Activated CD4-positive, alpha-beta T cell treated with anti-CD3 and anti-CD28 coated beads, Interleukin-2, amount 50 U/mL, for 48 hours (primary cell): ENCODE measurements at regions not wholly inside any gene's neighbourhood (a gene's known extent, or its start where the extent isn't known, plus 50 kb on each side); places are given as distances from the start of the nearest gene placed in this dataset.
"Not testable (repeated sequence)": the region's sequence is repeated elsewhere in the genome, so short reads cannot be mapped to it uniquely, and the experiment has no call there.

Experiments used
- DNase-seq, 2 experiments: peaks; one replicate each; pipeline ENCODE4 v3.0.0-alpha.2; 2020

DNA sequence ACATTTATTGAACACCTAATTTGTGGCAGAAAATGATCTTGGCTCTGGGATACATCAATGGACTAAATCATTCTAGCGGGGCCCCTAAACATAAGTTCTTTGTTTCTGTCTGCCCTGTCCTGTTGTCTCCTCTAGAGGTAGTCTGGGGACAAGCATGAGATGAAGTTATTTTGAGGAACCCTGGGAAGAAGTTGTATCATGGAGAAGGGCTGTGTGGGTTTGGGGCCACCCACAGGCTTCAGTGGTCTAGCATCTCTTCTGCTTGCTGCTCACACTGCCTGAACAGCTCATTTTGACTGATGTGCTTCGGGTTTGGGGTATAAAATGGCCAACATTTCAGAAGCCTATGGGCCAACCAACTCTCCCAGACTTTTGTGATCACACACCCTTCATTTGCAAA lies 50.3 kb upstream of the OSBPL11 start:
- no peak for DNase-seq

DNA sequence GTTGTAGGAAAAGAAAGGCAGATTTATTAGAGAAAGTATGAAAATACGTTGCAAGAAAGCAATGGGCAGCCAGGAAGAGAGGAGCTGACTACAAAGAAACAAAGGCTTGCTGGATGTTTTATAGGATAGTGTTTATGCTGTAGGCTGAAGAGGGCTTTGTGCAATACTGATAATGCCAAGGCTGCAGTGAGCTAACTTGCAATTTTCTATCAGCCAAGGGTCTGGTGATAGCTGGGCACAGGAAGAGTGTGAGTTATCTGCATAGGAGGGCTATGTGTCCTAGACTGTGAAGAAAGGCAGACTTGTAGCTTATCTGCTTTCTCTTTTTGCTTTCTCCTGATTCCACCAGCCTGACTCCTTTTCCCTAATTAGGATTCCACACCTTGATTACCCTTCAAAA lies 51.3 kb upstream of the OSBPL11 start:
- DNase-seq, result no peak

DNA sequence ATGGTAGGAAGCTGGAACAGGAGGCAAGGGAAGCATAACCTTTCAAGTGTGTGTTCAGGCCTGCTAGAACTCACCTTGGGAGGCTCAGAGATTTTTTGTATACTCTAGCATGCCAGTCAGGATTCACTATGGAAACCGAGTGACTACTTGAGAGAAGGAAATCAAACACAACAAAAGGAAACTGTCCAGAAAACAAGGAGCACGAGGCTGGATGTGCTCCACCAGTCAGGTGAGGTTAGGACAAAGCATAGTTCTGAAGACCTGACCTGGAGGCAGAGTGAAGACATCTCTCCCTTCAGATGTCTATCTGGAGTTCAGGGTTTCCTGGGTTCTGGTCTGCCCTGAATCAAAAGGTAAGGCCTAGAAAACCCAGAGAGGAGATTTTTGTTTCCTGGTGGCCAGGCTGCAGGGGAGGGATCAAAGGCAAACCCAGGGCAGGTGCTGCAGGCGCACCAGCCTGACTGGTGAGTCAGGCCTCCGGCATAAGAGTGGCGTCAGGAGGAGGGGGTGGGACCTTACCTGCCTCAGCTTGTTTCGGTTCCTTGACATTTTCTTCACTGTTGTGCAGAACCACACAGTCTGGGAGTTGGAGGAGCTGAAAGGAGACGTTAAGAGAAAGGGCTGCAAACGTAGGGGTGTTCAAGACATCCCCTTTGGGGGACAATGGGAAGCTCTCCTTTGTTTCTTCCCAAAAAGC lies 52.2 kb upstream of the OSBPL11 start:
- no peak for DNase-seq

DNA sequence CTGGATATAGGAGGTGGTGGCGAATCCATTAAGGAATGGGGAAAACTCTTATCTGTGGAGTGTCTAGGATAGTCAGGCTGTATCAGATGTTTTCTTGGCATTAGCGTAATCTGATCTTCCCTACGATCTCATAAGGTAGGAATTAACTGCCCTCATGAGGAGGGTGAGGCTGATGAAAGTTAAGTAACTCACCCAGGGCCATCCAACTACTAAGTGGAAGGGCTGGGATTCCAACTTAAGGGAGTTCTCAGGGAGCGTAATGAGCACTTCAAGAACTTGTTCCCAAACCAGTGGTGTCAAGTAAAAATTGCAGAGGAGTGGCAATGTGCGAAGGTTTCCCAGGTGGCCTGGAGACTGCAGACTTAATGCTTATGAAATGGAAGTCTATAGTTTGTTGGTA lies 55.9 kb upstream of the OSBPL11 start:
- DNase-seq, result no peak

DNA sequence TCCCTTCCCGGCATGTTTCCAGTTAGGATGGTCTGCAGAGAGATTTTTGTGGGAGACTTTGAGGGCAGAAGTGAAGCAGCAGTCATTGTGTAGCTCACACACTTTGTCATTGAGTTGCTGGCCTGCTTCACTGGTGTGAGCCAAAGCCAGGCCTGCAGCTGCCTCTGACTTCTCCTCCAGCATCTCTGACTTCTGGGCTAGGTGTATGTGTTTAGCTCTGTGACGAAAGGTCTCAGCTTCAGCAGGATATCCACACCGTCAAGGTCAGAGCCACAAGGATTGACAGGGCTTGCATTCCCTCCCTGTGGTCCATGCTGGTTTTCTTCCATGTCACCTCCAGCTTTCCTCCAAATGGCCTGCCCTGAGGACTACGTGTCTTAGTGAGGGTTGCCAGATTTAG lies 57.1 kb upstream of the OSBPL11 start:
- no peak for DNase-seq

DNA sequence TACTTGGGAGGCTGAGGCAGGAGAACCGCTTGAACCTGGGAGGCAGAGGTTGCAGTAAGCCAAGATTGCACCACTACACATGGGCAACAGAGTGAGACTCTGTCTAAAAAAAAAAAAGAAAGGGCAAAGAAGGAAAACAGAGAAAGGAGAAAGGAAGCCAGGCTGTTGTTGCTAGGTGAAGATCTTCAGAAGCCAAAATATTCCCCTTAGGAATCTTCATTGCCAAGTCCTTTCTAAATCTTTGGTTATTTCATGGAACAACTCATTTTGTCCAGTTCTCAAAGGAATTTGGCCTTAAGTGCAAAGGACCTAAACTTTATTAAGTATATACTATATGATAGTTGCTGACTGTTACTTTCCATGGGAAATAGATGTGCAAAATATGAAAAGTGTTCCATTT lies 59.2 kb upstream of the OSBPL11 start:
- no peak for DNase-seq

DNA sequence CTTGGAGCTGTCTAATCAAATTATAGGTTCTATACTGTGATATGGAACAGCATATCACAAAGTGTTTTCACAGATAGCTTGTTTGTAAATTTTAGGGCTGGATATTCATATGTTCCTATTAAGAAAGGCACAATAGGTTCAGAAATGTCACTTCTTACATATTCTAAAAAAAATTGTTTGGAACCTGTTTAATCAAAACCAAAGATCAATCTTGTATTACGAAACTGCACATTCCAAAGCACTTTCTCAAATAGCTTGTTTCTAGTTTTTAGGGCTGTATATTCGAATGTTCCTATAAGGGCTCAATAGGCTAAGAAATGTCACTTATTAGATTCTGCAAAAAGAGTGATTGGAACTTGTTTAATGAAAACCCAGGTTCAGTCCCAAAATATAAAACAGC lies 67.4 kb upstream of the OSBPL11 start:
- DNase-seq, result no peak

DNA sequence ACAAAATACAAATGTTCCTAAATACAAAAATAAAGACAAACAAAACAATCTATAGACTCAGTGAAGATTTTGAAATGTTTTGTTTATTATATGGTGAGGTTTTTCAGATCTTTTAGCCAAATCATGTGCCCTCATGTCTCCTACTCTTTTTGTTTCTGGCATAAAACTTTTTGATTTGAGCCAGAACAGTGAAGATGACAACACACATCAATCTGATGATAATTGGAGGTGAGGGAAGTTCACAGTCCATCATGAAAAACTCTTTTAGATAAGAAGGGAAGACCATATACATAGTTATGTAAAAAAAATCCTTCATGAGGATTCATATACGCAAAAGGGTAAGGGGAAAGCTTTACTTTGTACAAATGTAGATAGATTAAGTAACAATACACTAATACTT lies 75.1 kb upstream of the OSBPL11 start:
- DNase-seq, result no peak

DNA sequence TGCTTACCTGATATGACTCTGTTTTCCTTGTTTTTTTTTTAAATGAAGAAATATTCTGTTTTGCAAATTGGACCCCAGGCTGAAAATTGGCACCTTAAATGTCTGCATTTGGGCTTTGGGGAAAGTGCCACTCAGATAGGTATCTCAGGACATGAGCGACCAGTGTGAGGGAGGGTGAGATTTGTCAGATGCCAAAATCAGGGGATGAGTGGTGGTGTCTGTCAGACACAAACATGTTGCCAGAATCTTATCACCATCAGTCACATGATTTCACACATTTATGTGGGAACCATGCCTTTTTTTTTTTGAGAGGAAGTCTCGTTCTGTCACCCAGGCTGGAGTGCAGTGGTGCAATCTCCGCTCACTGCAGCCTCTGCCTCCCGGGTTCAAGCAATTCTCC lies 75.6 kb upstream of the OSBPL11 start:
- DNase-seq, result no peak

DNA sequence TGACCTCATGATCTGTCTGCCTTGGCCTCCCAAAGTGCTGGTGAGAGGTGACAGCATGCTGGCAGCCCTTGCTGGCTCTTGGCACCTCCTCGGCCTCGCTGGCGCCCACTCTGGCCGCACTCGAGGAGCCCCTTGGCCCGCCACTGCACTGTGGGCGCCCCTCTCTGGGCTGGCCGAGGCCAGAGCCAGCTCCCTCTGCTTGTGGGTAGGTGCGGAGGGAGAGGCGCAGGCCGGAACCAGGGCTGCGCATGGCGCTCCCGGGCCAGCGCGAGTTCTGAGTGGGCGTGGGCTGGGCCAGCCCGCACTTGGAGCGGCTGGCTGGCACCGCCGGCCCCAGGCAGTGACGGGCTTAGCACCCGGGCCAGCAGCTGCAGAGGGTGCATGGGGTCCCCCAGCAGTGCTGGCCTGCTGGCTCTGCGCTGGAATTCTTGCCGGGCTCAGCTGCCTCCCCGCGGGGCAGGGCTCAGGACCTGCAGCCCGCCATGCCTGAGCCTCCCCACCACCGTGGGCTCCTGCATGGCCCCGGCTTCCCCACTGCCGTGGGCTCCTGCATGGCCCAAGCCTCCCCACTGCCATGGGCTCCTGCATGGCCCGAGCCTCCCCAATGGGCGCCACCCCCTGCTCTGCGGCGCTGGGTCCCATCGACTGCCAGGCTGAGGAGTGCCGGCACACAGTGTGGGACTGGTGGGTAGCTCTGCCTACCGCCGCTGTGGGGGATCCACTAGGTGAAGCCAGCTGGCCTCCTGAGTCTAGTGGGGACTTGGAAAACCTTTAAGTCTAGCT lies 76.4 kb upstream of the OSBPL11 start:
- DNase-seq, result no peak

DNA sequence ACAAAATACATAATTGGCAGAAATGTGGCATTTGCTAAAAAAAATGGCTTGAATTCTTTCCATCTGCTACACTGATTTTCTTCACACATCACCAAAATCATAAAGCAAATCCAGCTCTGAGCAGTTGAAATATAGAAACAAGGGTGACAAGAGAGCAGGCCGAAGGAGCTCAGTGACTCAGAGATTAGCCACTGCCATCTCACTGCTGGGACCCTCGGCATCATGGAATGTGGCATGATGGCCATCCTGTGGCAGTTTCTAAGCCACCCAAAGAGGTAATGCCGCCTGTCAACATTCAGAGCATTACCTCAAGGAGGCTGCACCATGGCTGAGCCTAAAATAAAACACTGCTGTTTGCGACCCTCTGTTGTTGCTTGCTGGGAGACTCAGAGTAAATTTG lies 80.5 kb upstream of the OSBPL11 start:
- DNase-seq, result no peak

DNA sequence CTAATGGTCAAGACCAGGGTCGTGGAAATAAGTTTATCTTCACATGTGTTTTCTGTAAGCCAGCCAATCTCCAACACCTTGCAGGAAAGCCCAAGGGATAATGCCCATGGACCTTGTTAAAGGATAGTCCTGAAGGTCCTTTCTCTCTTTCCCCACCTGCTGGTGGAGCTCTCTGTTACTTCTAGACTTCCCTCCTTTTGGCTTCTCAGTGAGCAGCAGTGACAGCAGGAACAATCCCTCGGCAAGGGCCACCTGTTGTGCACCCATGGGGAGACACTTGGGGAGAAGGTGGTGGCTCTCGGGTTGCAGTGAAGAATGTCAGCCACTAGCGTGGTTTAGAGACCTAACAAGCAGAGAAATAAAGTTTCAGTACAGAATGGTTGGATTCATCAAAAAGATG lies 84.0 kb upstream of the OSBPL11 start:
- DNase-seq, result no peak

DNA sequence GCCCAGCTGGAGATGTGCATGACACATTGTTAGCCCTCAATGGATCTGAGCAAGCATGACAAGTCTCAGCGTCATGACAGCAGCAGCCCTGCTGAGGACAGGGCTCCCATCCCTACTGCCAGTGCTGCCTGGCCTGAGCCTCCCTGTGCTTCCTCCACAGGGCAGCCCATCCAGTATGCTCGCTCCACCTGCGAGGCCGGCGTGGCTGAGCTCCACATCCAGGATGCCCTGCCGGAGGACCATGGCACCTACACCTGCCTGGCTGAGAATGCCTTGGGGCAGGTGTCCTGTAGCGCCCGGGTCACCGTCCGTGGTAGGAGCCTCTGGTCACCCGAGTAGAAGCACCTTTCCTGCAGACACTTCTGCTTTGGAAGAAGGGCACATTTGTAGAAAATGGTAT lies 85.8 kb upstream of the OSBPL11 start:
- no peak for DNase-seq

DNA sequence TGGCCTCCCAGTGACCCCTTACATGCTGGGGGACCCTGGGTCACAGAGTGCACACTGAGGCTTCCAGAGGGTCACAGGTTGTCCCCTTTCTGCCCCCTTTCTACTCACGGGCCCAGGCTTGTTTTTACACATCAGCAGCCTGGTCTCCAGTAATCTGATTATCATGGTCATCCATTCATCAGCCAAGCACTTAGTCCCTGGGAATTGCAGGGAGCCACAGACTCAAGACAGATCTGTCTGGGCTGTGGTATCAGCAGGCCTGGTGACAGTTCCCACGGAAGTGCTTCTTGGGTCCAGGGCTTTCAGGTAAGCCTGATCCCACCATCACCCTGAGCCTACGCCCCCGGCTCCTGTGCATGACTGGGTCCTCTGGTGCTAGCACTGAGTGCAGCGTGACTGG lies 86.6 kb upstream of the OSBPL11 start:
- DNase-seq, result not testable (repeated sequence)

DNA sequence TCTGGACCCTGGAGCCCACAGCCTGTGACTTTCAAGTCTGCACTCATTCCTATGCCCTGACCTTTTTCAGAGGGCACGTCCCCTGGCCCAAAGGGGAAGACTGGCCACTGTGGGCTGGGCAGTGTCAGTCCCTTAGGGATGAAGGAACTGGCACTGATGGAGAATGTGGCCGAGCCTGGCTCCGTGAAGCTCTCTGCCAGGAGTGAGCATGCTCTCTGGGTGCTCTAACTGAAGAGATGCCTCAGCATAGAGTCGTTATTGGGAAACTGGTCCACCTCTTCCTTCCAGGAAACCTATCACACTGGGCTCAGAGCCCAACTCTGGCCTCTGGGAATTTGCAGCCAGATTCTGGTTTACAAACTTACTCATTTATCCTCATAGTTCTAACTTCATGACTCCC lies 87.3 kb upstream of the OSBPL11 start:
- not testable (repeated sequence) for DNase-seq

DNA sequence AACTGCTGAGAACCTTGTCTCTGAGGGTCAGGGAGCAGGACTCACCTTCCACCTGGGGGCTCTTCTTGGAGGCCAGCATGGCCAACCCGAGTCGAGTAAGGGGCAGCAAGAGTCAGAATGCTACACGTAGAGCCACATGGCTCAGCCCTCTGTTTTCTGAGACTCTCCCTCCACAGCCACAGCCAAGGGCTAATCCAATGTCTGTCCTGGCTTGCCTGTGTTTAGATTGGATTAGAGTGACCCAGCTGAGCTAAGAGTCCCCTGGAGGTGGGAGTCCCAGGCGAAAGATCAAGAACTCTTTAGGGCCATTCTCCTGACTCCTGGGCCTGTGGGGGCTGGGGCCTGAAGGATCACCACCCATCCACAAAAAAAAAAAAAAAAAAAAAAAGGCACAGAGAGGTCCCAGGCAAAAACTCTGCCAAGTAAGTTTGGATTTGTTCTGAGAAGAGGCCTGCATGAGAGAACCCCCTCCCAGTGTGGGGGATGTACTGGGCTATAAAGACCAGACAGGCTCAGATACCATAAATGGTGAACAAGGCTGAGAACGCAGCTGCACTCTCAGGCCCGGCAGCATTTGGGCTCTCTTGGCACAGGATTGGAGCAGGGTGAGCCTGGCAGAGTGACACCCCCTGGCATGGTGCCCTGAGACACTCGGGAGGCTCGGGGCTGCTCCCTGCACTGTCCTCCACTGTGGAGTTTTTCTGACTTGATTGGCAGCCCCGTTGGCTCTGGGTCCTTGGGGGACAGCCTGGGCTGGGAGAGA lies 88.0 kb upstream of the OSBPL11 start:
- no peak for DNase-seq

DNA sequence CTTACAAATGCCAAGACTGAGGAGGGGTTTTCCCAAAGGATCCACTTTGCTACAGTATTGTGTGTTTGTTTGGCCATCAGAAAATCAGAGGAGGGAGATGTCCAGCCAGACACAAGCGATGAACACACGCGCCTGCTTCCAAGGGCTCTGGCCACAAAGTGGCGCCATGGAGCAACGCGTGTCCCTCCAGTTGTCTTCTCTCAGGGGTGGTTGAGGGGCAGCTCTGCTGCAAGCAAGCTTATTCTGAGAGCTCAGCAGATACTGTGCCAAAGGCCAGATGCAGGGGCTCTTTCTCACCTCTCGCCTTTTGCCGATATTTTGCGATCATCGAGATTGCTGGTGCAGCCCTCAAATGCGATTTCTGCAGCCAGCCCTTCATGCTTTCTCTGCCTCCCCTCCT lies 88.9 kb upstream of the OSBPL11 start:
- DNase-seq, result no peak

DNA sequence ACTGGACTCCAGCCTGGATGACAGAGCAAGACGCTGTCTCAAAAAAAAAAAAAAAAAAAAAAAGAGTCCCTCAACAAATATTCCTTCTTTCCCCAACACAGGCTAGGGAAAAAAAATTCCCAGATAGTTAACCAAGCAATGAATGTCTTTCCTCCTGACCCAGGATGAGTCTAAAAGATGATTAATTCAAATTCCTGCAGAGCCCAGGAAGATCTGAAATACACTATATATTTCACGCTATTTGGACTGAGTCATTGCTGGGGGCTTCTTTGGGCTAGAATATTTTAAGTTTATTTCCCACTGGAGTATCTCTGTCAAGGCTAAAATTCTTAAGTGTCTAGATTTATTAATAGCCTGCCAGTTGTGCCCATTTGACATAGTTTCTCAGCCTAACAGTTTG lies 90.4 kb upstream of the OSBPL11 start:
- not testable (repeated sequence) for DNase-seq

DNA sequence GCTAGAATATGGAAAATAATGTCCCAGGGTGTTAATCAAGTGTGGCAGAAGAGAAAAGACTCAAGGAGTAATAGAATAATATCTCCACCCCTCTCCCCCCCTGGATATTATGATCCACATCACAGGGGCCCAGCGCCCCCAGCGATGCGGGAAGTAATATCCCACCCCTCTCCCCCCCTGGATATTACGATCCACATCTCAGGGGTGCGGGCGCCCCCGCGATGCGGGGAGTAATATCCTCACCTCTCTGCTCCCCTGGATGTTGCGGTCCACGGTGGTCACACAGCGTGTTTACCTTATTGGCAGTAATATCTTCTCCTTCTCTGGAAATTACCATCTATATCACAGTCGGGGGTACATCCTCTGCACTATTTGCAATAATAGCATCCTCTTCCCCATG lies 97.1 kb upstream of the OSBPL11 start:
- no peak for DNase-seq

DNA sequence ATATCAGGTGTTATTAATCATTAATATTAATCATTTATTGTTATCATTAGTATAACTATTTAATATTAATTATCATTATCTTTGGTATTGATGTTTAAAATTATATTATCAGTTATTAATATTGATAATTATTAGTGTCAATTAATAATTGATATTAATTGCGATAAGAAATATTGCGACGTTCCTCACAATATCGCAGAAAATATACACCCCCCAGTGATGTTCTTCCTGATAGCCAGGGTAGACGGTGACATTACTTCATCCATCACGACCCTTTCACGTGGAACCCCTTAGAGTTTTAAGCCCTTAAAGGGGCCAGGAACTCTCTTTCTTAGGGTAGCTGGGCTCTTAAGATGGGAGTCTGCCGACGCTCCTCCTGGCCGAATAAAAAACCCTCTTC lies 98.6 kb upstream of the OSBPL11 start:
- DNase-seq, result no peak

DNA sequence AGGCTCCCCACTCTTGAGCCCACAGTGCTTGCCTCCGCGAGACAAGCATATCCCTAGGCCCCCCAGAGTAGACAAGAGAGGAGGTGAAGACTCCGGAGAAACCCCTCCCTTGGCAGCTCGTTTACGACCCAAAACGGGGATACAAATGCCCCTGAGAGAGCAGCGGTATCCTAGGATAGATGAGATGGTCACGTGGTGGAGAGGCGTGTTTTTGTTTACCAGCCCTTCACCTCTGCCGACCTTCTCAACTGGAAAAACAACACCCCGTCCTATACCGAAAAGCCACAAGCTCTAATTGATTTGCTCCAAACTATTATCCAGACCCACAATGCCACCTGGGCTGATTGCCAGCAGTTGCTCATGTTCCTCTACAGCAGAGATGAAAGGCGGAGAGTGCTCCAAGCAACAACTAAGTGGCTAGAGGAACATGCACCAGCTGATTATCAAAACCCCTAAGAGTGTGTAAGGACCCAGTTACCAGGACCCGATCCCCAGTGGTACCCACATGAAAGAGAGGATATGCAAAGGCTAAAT lies 99.5 kb upstream of the OSBPL11 start:
- no peak for DNase-seq

DNA sequence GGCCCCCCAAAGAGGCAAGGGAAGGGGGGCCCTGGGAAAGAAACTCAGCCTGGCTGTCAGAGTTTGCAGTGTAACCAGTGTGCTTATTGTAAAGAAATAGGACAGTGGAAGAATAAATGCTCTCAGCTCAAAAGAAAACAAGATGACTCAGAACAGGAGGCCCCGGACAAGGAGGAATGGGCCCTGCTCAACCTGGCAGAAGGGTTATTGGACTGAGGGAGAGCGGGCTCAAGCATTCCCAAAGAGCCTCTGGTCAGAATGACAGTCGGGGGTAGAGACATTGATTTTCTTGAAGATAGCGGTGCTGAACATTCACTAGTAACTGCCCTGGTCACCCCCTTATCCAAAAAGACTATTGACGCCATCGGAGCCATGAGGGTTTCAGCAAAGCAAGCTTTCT lies 100.4 kb upstream of the OSBPL11 start:
- no peak for DNase-seq

DNA sequence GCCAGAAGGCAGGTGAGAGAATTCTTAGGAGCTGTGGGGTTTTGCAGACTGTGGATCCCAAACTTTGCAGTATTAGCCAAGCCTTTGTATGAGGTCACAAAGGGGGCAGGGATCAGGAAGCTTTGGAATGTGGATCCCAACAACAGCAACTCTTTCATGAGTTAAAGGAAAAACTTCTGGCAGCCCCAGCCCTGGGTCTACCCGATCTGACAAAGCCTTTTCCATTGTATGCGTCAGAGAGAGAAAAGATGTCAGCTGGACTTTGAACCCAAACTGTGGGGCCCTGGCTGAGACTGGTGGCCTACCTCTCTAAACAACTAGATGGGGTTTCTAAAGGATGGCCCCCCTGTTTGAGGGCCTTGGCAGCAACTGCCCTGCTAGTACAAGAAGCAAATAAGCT lies 101.8 kb upstream of the OSBPL11 start:
- not testable (repeated sequence) for DNase-seq
